ENCODE measurements at regions not wholly inside any gene's neighbourhood (a gene's known extent, or its start where the extent isn't known, plus 50 kb on each side); places are given as distances from the start of the nearest gene placed in this dataset.
"Not testable (repeated sequence)": the region's sequence is repeated elsewhere in the genome, so short reads cannot be mapped to it uniquely, and the experiment has no call there.

DNA sequence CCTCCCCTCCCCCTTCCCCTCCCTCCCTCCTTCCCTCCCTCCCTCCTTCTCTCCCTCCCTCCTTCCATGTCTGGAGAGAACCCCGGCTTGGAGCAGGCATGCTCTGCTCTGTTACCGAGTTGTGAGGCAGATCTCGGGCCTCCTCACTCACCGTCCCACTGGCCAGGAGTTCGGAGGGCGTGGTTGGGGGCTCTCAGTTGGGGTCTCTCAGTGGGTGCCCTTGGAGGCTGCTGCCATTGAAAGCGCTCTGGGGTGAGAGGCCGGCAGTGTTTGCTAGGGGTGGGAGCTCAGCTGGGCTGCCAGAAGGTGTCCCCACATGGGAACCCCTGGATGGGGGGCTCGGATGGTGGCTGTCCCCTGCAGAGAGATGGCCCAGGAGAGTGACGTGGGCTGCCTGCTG is 101.1 kb upstream of the LRPAP1 start:
- not testable (repeated sequence) for DNase-seq, ATAC-seq

DNA sequence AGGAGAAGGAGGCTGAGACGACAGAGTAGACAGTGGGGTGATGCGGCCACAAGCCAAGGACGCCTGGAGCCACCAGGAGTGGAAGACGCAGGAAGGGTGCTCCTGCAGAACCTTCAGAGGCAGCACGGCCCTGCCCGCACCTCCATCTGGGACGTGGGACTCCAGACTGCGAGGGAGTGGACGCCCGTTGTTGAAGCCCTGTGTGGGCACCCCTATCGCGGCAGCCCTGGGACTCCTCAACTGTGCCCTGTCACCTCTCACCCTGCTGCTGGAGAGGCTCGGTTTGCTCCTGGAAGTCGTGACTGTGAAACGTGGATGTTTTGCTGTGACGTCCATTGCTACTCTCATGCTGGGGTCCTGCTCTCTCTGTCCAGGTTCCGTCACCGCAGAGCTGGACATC is 100.6 kb upstream of the LRPAP1 start:
- not testable (repeated sequence) for ATAC-seq, DNase-seq

DNA sequence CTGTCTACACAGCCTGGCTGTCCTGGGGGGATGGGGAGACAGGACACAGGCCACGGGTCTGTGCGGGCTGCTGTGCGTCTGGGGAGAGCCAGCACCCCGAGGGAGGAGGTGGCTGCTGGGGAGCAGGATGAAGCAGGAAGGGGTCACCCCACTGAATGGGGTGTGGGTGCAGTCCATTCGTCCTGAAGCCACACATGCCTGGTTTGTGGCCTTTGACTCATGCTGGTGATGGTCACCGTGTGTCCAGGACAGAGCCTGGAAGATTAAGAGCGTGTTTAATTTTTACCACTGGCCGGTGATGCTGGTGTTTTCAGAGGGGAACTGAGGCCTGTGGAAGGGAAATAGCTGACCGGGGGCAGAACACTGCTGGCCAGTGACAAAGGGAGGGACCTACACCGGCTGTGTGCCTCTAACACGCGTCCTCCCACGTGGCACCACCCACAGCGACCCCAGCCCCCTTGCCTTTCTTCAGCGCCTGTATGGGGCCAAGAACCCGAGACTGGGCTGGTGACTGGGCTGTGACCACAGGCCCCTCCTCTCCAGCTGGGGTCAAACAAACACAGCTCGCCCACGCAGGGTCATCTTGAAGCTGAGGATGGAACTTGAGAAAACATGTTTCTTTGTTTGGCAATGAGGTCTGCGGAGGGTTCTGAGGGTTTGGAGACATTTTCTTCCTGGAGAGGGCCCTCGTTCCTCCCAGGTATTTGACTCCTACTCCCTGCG is 99.5 kb upstream of the LRPAP1 start:
- not testable (repeated sequence) for ATAC-seq, DNase-seq

DNA sequence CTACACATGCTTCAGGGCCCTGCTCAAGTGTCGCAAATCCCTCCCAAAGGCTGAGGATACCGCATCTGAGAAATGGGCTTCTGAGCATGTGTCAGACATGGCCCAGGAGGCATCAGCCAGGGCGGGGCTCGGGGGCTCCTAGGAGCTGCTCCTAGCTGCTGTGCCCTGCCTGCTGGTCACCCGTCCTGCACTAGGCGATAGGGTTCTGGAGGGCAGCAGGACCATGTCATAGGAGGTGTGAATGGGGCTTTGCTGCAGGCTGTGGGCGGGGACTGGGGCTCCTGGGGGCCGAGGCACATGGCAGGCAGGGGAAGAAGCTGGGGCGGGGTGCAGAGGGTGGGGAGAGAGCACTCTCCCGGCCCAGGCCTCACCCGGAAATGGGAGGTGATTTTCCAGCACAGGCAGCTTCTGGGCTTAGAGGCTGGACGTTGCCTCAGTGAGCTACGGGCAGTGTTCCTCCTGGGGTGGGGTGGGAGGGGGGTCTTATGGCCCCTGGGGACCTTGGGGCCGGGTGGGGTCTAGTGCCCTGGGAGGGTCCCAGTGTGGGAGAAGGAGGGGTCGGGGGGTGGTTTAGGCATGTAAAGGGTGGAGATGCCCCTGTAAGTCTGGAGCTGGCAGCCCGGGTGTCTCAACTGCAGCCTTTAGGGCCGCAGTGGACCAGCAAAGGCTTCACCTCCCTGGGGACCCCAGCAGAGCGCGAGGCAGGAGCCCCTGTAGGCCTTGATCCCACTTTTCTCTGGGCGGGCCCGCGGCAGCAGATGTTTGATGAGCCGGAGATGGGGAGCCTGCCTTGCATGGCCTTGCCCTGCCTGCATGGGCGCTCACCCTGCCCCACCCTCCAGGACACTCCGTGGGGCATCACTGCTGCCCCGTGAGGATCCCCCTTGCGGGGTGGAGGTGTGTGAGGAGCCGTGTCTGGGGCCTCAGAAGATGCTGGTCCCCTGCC is 98.6 kb upstream of the LRPAP1 start:
- DNase-seq (no peak), ATAC-seq (no peak)

DNA sequence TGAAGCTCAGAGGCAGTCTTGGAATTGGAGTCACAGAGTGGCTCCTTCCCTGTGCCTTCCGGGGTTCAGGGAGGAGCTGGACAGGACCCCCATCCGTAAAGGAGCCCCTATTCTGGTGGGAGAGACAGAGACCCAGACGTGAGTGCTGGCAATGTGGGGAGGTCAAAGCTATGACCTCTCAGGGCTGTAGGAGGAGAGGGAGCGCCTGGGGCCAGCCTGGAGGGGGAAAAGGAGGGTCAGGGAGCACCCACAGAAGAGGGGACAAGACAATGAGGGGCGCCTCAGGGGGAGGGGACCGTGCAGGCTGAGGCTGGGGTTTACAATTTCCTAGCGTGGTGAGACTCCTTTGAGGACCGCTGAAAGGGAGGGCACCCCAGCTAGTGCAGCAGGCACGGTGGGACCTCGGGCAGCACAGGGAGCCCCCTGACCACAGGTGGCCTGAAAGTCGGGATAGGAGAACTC is 97.9 kb upstream of the LRPAP1 start:
- ATAC-seq (no peak), DNase-seq (no peak)

DNA sequence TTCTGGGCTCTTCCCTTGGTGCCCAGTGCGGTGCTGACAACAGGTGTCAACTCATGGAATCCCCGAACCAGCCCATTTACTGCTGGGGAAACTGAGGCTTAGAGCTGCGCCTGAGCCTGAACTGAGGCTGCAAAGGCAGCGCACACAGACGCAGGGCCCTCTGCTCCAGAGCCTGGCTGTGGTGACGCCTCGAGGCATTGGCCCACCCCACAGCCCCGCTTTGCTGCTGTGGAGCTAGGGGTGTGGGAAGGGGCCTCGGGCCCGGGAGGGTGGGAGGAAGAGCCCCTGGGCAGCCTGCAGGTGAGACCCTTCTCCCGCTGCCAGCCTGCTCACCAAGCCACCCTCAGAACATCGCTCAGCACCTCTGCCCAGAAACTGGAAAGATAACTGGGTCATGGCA is 97.4 kb upstream of the LRPAP1 start:
- ATAC-seq (no peak), DNase-seq (no peak)

DNA sequence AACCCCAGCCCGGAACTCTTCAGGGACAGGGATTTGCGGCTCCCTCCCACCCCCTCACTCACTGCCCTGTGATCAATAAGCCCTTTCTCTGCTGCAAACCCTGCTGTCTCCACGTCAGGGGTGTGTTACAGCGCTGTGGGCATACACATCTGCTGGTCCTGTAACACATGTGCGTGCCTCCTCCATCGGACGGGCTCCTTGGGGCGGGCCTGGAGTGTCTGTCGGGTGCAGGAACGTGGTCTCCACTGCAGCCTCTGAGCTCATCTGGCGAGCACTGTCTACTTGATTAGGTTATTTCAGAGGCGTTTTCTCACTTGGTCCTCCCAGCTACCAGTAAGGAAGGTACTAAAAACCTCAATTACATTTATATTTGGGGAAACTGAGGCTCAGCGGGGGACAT is 97.0 kb upstream of the LRPAP1 start:
- not testable (repeated sequence) for DNase-seq, ATAC-seq

DNA sequence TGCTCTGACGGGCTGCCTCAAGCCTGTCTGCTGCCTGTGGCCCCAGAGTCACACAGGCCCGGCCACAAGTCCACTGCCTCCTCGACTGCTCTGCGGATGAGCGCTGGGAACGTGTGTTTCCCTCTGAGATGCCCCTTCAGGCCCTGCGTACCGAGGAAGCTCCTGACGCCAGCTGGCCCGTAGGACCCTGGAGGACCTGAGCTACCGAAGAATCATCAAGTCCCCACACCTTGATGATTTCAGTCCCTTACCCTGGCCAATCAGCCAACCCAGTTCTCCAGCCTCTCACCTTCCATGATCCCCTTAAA is 96.6 kb upstream of the LRPAP1 start:
- DNase-seq (no peak), ATAC-seq (no peak)

DNA sequence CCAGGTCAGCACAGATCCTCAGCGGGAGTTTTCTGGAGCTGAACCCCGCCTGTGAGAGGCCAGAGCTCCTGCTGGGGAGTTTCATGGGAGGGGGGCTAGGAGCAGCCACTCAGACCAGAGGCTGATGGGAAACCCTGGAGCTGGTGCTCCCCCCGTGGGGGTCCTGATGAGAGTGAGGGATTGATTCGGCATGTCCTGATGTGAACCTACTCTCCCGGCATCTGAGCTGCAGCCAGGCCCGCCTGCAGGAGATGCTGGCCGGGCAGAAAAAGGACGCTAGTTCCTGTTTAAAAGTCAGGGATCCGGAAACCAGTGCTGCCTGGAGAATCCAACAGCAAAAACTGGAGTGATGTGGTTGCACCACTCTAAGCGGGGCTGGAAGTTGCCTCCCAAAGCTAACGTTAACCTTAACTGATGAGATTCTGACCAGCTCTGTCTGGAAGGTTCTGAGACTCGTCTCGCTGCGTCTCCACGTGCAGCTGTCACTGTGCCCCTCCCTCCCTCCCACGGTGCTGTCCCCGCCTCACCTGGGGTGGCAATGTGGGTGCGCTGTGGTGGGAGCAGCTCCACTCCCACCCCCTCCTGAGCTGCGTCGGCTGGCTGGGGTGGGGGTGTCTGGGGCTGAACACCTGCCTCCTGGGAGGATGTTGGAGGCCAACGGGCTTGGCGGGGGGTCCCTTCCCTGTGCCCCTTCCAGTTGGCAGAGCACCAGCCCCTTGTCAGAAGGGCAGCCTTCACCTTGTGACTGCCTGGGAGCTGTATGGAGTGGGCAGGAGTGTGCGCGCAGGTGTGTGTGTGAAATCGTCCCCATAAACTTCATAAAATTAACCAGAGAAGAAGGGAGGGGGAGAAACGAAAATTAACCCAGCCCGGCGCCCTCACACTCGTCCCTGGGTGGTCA is 96.0 kb upstream of the LRPAP1 start:
- DNase-seq, ATAC-seq: not testable (repeated sequence)

DNA sequence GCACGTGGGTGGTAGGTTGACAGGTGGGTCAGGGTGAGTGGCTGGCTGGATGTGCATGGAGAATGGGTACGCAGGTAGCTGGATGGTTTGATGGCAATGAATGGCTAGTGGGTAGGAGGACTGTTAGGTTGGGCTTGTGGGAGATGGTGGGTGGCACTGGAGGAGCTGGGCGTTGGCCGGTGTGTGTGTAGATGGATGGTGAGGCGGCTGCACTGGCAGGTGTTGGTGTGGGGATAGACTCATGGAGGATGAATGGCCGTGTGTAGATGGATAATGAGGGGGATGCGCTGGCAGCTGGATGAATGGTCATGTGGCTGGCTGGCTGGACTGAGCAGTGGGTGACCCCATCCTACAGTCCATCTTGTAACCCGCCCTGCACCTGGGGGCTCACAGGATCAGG is 95.2 kb upstream of the LRPAP1 start:
- not testable (repeated sequence) for ATAC-seq

DNA sequence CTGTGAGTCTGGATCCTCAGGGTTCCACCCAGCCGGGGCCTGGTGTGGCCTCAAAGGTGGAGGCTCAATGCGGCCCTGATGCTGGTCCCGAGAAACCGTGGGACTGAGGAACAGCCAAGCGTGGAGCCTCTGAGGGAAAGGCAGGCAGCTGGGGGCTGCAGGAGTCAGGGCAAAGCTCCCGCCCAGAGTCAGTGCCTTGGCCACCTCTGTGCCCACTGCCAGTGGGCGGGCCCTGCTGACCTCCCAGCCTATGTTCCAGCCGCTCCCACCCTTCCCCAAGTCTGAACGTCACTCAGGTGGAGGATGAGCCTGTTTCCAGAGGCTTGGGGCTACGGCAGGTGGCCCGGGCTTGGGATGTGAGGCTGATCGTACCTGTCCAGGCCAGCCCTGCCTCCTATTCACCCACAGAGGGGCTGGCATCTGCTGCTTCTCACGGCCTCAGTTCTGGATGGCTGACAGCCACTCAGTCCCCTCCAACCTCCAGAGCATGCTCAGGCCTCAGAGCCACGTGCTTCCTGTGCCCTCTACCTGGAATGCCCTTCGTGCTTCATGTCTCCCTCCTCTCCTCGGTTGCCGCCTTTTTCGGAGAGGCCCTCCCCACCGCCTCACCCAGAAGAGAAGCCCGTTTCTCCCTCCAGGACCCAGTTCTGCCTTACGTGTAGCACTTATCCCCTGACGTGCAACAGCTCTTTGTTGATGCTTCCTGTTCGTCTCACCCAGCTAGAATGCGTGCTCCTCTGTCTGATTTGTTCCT is 94.1 kb upstream of the LRPAP1 start:
- not testable (repeated sequence) for ATAC-seq, DNase-seq

More for the DNA sequence above, 95.2 kb upstream of the LRPAP1 start:
- DNase-seq: not testable (repeated sequence)

DNA sequence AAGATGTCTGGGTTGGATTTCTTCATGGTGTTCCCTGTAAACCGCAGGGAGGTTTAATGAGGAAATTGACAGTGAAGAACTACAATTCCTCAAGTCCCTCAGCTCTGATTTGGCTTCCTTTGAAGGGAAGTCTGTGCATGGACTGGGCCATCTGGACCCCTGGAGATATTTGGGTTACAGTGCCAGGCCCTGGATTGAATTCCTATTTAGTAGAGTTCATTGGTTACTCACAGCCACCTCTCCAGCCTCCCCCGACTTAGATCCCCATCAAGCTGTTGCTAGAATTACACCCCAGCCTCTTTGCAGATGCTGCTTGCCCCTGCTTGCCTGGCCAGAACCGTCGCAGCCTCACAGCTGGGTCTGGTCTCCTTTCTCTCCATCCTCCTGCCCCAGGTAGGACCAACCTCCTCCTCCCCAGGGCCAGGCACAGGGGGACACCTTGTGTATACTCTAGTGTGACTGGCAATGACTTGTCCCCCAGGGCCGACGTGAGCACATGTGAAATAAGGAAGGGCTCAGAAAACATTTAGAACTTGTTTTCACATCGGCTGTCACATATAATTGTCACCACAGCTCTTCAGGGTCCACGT is 93.2 kb upstream of the LRPAP1 start:
- DNase-seq, ATAC-seq: not testable (repeated sequence)

DNA sequence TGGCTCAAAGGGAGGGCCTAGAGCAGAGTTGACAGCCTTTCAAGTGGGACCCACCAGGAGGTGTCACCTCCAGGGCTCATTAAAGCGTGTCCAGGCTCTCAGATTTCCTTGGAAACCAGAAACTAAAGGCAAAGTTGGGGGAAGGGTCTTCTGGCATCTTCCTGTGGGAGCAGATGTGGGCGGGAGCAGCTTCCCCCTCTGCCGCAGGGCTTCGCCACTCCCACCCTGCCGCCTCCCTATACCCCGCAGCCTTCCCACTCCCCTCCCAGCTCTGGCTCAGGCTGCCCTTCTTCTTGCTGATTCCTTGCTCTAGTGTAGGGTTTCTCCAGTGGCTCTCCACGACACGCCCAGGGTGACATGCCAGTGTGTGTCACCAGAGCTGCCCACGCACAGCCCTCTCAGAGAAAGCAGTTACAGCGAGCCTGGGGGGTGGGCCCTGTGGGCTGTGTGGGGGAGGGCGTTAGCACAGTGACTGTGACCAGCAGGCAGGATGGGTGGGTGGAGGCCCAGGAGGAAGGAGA is 91.6 kb upstream of the LRPAP1 start:
- ATAC-seq, DNase-seq: not testable (repeated sequence)

DNA sequence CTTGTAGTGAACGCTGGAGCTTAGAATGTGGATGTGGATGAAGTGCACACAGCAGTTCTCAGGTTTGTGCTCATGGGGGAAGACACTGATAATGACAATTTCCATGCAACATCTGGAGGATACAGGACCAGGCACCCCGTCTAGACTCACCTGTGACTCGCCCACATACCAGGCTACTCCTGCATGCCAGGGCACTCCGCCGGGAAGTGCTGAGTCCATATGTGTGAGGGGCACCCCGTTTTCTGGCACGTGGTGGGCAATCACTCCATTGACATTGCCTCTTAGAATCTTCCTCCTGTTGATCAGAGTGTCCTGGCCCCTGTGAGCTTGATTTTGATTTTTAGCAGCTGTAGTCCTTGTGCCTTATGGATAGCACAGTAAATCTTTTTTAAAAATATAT is 90.9 kb upstream of the LRPAP1 start:
- ATAC-seq (no peak), DNase-seq (no peak)

DNA sequence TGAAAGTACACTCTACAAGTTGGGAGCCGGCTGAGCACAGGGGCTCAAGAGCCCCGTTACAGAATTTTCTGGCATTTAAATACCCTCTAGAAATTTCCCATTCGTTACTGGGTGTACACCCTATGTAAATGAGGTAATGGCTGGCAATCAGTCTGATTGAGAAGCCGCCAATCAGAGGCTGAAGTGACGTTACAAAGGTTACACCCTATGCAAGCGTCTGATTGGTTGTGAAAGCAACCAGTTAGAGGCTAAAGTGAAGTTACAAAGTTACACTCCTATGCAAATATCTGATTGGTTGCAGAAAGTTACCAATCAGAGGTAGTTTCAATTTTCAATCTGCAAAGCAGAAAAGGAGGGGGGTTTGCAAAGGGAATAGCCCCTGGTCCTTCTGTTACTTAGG is 88.1 kb upstream of the LRPAP1 start:
- not testable (repeated sequence) for DNase-seq, ATAC-seq

DNA sequence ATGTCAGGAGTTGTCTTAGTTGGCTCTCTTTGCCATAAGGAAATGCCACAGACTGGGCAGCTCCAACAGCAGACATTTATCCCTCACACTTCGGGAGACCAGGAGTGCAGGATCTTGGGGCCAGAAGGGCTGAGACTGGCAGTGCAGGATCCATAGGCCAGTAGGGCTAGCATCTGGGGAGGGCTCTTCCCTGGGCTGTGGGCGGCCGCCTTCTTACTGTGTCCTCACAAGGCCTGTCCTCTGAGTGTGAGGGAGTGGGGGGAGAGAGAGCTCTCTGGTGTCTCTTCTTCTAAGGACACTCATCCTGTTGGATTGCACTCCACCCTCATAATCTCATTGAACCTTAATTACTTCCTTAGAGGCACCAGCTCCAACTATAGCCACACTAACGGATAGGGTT is 87.5 kb upstream of the LRPAP1 start:
- DNase-seq, ATAC-seq: not testable (repeated sequence)

DNA sequence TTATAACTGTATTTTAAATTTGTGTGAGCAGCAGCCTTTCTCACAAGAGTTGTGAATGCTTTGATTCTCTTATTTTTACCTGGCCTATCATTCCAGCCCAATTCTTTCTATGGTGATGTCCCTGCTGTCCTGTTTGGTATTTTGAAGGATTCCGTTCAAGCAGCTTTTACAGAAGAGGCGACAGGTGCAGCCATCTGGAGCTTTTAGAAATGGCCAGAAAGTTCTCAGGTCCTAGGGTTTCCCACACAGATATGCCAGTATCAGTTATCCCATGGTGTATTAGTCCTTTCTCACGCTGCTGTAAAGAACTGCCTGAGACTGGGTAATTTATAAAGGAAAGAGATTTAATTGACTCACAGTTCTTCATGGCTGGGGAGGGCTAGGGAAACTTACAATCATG is 86.1 kb upstream of the LRPAP1 start:
- ATAC-seq, DNase-seq: not testable (repeated sequence)

DNA sequence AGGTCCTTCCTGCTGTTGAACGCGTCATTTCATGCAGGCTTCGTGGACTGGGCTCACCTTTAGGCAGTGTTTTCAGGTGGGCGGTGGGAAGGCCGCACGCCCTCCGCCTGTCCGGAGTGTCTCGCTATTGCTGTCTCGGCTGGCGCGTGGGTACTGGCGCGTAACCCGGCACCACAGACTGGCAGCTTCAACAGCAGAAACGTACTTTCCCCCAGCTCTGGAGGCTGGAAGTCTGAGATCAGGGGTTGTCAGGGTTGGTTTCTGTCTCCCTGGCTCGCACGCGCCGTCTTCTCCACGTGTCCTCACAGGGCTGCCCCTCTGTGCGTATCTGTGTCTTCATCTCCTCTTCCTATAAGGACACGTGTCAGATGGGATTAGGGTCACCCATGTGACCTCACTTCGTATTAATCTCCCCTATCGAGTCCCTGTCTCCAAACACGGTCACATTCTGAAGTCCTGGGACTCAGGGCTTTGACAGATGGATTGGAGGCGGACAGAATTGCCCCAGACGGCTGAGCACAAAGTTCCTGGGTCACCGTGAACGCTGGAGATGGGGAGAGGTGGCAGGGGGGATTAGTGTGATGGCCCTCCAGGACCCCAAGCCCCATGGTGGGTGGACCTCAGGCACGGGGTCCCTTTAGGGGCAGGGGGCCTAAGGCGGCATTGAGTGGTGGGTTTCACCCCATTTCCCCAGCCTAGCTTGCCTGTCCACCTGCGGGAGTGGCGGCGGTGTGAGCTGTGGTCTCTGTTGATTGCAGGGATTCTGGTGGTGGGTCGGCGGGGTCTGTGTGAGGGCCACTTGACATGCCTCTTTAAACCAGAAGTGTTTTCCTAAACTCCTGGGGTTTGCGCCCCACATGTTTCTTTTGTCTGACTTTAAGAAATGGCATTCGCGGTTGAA is 83.4 kb upstream of the LRPAP1 start:
- ATAC-seq: no peak
- no peak for DNase-seq

DNA sequence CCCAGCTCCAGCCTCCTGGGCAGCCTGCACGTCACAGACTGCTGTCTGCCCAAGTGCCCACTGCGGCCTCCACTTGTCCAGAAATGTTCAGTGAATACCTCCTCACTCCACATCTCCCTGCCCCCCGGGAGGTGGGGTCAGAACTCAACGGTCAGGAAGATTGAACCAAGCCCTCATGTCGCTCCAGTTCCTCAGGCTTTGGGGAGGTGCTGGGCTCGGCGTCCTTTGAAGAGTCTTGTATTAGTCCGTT is 82.4 kb upstream of the LRPAP1 start:
- no peak for ATAC-seq
- no peak for DNase-seq

Measured in stimulated activated naive CD8-positive, alpha-beta T cell treated with anti-CD3 and anti-CD28 coated beads, Interleukin-15, Interleukin-2, amounts not matched to agents 100 U/mL and 50 U/mL, for 24 hours (primary cell).